ENCODE measurements at regions not wholly inside any gene's neighbourhood (a gene's known extent, or its start where the extent isn't known, plus 50 kb on each side); places are given as distances from the start of the nearest gene placed in this dataset.

- TF ChIP-seq, protein P1, sequence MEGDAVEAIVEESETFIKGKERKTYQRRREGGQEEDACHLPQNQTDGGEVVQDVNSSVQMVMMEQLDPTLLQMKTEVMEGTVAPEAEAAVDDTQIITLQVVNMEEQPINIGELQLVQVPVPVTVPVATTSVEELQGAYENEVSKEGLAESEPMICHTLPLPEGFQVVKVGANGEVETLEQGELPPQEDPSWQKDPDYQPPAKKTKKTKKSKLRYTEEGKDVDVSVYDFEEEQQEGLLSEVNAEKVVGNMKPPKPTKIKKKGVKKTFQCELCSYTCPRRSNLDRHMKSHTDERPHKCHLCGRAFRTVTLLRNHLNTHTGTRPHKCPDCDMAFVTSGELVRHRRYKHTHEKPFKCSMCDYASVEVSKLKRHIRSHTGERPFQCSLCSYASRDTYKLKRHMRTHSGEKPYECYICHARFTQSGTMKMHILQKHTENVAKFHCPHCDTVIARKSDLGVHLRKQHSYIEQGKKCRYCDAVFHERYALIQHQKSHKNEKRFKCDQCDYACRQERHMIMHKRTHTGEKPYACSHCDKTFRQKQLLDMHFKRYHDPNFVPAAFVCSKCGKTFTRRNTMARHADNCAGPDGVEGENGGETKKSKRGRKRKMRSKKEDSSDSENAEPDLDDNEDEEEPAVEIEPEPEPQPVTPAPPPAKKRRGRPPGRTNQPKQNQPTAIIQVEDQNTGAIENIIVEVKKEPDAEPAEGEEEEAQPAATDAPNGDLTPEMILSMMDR (conservative IDR thresholded peaks at IDR 0.05; ENCODE audit: low read depth, low read length), result no peak
- no peak for TF ChIP-seq EZH2 (IDR thresholded peaks at IDR 0.05; ENCODE audit: low read length, unreplicated experiment)
Measured at GRCh38 chr6:82072121-82072521, 175.4 kb downstream of the IBTK start.
